Glomerular visceral epithelial cell (primary cell): ENCODE measurements at regions not wholly inside any gene's neighbourhood (a gene's known extent, or its start where the extent isn't known, plus 50 kb on each side); places are given as distances from the start of the nearest gene placed in this dataset.

ENCODE experiments used
- DNase-seq: peaks from one replicate; pipeline ENCODE4 v3.0.0-alpha.2; 2016; ENCODE audit errors: extremely low spot score

DNA sequence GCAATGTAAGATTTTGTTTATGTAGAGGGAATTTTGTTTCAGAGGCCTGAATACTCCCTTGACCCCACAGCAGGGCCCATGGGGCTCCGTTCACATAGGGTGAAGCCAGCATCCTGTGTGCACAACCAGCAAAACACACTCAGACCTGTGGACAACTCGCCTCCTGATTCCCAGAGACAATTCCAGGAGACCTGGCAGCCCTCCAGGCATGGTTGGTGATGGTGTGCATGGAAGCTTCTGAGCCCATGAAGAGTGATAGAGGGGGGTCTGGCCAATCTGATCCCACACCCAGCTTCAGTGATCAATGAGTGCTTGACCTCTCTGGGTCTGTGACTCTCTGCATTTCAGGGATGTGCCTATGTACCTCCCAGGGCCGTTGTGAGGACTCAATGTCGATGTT is 91.0 kb upstream of the RAB6C start:
- DNase-seq, result no peak

DNA sequence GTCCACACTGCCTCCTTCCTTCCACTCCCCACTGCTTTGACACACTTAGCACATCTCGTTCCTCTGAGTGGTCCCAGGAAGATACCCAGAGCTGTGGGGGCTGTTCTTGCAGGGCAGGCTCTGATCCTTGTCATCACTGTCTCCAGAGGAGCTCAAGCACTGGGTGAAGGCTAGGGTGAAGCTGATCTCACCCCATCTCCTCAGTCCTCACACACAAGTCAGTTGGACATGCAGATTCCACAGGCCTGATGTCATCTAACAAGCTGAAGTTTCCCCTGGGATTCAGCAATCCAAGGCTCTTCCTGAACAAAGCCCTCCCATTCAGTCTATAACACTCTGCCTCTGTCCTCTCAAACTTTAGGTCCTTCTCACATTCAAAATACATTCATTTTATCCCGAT is 90.6 kb upstream of the RAB6C start:
- DNase-seq, result no peak

DNA sequence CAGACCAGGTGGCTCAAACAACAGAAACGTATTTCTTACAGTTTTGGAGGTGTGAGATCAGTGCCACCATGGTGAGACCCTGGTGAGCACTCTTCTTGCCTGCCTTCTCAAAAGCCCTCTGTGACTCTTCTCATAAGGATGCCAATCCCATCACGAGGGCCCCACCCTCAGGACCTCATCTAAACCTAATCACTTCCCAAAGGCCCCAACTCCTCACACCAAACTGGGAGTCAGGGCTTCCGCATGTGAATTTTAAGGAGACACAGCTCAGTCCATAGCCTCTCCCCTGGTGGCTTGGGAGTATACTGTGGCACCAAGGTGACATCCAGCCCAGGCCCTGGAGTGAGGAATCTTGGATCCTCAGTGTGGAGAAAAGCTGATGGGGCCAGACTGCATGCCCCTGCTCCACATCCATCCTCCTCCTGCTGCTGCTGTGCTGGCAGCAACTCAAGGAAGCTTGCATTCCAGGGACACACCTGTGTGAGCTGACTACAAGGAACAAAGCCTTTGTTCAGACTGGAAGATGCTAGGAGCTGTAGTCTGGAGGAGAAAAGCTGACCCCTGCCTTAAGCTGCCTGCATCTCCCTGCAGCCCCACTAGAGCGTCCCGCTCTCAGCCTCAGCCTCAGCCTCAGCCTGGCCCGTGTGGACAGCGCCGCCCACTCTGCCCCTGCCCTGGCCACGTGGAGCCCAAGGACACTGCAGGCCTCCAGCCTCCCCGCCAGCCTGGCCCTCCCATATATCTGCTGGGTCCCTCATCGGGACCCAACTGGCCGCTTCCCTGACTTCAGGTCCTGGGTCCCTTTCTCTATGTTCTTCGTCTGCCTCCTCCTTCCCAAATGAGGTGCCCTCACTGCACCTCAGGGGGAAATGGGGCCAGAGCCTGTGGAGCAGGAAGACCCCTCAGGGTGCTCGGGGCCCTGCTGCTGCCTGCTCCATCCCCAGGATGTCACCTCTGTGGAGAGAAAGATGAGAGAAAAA is 87.8 kb upstream of the RAB6C start:
- DNase-seq, result no peak

DNA sequence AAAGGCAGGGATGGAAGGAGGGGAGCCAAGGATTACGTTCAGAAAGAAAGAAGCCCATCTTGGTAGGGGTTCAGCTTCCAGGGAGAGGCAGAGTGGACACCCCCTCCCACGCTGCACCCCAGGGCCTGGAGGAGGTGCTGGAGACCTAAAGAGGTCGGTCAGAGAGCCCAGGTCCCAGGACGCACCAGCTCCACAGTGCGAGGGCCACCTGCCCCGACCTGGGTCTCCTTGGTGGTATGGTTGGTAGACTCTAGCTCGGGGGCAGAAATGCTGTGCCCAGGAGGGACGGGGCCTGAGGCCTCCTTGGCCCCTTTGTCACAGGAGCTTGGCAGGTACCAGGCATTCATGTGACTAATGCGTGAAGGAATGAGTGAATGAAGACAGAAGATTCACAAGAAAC is 87.1 kb upstream of the RAB6C start:
- DNase-seq, result no peak

DNA sequence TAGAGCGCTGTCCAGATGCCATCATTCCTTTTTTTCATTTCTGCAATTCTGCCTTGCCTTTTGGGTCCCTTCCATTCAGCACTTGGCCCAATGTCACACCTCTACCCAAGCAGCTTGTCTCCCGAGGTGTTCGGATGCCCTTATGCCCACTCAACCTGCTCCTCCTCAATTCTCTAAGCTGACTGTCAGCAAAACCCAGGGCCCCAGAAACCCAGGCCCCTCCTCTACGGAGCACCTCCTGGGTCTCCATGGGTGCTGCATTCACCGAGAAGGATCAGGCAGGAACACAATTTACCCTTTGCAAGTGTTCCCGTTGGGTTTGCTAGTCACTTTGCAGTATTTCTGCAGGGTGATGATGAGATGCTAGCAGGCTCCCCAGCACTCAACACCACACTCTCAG is 86.7 kb upstream of the RAB6C start:
- DNase-seq, result no peak

DNA sequence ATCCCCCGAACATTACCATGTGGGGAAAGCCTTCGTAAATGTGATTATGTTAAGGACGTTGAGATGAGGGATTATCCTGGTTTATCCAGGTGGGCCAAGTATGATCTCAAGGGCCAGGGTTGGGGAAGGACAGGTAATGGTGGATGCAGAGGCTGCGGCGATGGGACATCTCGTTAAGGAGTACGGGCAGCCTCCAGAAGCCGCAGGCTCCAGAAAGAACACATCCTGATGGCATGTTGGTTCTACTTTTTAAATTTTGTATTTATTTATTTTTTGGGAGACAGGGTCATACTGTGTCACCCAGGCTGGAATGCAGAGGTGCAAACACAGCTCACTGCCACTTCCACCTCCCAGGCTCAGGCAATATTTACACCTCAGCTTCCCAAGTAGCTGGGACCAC is 86.2 kb upstream of the RAB6C start:
- DNase-seq, result no peak

DNA sequence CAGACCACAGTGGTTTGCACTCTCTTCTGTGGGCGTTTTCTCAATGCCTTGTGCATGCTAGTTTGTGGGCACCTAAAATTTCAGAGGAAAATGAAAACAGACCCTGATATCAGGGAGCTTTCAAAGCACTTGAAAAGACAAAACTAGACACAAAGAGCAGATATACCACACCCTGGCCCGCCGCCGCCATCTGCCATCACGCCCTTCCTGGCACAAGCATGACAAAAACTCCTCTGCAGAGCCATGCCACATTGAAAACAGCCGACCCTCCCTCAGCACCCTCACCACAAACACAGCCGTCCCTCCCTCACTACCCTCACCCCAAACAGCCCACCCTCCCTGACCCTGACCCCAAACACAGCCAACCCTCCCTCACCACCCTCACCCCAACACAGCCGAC is 84.8 kb upstream of the RAB6C start:
- DNase-seq, result no peak

DNA sequence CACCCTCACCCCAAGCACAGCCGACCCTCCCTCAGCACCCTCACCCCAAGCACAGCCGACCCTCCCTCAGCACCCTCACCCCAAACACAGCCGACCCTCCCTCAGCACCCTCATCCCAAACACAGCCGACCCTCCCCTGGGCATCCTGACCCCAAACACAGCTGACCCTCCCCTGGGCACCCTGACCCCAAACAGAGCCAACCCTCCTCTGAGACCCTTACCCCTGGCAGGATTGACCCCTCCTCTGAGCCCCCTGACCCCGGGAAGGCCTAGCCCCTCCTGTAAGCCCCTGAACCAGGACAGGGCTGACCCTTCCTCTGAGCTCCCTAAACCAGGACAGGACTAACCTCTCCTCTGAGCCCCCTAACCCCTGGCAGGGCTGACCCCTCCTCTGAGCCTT is 84.4 kb upstream of the RAB6C start:
- no peak for DNase-seq

DNA sequence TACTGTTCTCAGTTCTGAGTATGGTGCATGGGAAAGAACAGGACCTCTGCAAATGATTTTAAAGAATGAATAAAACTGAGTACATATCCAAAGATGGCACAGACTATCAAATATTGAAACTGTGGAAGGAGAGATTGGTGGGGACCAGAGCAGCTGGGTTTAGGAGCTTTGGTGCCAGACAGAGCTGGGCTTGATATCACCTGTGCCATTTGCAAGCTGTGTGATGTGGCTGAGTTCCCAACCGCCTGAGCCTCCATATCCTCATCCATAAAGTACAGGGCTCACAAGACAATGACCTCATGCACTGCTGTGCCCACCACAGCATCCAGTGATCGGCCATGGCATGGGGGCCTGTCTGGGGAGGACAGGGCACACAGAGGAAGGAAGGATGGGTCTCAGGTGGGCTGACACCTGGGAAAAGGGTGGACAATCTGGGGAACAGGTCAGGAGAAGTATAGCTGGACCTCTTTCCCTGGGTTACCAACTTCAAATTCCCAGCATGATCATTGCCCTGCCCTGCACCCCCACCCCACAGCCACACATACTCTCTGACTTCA is 83.9 kb upstream of the RAB6C start:
- DNase-seq, result no peak

DNA sequence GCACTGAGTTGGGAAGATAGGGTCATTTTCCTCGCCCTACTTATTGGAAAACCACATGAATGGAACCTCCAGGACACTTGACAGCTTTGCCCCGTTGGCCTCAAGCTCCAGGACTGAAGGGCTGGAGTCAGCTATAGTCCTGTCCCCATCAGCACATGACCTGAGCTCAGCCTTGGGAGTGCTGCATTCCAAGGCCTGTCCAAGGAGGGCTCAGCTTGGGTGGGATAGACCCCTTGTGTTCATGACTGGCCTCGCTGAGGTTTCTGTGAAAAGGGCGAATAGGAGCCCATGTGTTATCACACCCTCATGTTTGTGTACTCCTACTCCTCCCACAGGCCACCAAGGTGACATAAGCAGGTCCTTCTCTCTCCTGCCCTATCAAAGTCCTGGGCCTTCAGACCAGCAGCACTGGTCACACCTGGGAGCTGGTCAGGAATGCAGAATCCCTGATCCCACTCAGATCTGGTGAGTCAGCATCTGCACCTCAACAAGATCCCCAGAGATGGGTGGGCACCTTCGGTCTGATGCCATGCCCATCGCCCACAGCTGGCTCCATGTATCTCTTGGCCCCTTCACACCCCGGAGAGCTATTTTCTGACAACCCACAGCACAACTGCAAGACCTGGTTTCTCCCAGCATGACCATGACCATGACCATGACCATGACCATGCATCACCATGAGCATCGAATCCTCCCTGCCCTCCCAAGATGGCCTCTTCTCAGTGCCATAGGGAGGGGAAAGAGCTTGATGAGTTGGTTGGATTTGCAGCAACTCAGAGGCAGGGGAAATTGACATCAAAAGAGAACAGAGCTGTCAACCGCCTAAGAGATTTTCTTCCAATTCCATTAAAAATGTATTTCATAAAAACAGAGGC is 83.0 kb upstream of the RAB6C start:
- no peak for DNase-seq

DNA sequence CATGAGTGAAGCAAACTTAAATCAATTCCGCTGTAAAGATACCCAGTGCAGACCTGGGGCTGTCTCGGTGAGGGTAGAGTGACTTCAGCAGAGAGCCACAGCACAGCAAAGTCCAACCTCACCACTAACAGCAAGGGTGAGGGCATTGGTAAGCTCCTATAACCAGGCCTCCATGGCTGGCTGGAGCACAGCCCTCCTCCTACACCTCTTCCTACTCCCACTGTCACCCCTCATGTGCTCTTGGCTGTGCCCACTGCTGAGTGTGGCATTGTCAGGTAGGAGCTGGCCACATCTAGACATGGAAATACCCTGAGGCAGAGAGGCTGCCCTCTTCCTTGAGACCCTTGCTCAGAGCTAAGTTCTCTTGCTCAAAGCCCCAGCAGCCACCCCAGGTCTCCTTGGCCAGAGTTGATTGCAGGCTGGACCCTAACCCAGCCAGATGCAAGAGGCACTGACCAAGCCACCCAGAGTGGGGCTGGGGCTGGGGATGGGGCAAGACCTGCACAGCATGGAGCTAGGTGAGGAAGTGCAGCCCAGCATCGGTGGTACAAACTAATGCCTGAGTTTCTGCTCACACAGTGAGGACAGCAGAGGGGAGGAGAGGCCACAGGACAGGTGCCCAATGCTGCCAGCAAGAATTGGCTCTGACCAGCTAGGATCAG is 77.6 kb upstream of the RAB6C start:
- no peak for DNase-seq

DNA sequence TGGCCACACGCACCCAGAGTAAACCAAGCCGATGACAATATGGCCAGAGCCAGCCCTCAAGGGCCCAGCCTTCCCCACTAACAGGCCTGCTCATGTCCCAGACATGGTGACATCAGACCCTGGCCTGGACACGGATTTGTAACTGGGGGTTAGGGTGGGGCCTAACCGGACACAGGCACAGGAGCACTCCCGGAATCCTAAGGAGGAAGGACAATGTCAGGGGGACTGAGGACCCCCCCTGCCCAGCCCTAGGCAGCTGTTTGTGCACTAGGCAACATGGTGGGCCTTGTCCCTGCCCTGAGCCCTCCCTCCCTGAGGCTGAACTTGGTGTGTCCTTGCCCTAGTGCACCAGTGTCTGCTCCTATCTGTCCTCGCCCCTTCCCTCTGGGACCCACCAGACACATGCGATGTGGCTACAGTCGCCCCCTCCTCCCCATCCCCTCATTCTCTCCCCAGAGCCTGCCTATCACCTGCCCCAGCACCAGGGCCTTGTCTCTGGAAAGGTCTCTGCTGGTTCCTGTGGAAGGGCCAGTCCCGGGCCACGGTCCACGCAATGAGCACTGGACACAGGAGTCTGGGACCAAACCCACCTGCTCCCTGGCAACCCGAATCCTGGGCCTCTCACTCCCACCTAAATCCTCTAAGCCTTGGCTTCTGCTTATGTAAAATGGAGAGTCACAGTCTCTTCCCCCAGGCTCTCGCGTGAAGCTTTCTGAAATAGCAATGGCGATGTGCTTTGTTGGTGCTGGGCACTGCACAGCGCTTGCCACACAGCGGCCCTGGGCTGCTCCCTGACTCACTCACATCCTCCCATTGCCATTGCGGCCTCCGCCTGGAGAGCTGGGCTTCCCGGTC is 76.5 kb upstream of the RAB6C start:
- no peak for DNase-seq

DNA sequence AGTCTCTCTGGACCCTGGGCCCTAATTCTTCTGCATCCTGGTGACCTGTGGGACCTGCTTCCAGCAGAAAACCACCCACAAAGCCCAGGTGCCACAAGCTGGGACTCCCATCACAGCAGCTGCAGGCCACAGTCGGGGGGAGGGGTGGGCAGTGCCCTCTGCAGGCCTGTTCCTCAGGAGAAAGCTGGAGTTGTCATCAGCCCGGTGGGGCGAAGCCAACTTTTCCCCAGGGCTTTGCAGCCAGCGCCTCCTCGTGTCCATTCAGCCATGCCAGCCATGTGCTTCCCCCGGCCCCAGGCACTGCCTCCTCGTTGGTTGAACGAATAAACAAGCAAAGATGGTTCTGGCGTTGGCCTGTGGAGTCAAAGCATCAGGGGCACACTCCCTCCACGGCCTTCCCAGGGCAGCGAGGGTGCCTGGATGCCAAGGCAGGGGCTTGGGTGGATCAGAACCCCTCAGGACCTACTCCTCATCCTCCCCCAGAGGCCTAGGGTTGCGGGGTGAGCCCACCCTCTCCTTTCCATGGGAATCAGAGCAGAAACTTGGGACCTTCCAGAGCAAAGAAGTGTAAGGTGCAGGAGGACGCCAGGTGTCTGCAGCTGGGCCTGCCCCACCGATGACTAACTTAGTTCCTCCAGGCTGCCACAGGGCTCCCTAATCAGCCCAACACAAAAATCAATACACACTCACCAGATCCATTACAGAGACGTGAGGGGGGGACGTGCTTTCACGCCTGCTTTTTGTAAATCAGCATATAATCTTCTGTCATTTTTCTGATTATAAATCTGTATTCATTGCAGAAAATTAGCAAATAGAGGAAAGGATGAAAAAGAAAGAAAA is 75.7 kb upstream of the RAB6C start:
- DNase-seq, result no peak

DNA sequence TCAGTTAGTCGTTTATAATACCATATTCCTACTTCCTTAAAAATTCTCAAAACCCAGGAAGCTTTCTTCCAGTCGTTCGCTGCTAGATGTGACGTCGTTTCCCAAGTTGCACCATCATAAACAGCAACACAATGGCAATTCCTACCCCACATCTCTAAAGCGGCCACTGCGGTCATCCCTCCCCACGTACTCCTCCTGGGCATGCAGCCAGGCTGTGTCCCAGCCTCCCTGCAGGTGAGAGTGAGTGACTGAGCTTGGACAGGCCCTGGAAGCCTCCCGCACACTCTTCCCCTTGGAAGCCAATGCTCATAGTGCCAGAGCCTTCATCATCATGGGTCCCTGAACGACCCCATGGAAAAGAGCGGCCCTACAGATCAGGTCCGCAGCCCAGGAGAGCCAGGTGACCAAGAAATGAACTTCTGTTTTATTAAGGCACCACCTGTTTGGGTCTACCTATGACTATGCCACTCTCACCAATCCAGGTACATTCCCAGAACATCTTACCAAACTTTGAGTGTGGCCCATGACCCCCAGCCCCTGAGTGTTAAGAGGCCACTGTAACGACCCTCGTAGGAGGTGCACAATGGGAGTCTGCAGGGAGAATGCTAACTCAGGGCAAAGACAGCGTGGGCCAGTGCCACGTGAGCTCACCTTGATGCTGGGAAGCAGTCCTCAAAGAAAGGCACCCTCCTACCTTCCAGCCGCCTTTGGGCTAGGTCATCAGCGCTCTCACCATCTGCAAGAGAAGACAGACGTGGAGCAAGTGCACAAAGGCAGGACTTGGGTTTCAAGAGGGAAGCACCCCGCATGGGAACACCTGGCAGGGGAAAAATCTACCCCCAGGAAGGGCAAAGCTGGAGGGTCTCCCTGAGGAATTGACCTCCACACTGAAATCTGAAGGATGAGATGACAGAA is 74.7 kb upstream of the RAB6C start:
- DNase-seq, result no peak

DNA sequence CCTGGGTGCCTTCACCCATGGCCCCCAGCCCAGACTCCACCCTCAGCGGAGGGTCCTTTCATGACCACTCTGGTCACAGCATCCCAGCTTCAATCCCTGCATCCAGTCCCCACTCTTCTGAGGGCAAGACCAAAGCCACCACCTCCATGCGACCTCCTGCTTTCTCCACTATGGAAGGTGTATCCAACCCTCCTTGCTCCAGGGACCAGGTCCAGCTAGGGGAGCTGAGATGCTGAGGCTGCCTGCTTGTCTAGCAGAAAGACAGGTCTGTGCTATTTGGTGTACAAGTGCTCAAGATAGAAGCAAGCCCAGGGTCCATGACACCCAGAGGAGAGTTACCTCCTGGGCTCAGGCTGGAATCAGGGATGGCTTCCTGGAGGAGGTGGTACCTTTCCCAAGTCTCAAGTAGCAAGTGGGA is 73.8 kb upstream of the RAB6C start:
- DNase-seq, result no peak

DNA sequence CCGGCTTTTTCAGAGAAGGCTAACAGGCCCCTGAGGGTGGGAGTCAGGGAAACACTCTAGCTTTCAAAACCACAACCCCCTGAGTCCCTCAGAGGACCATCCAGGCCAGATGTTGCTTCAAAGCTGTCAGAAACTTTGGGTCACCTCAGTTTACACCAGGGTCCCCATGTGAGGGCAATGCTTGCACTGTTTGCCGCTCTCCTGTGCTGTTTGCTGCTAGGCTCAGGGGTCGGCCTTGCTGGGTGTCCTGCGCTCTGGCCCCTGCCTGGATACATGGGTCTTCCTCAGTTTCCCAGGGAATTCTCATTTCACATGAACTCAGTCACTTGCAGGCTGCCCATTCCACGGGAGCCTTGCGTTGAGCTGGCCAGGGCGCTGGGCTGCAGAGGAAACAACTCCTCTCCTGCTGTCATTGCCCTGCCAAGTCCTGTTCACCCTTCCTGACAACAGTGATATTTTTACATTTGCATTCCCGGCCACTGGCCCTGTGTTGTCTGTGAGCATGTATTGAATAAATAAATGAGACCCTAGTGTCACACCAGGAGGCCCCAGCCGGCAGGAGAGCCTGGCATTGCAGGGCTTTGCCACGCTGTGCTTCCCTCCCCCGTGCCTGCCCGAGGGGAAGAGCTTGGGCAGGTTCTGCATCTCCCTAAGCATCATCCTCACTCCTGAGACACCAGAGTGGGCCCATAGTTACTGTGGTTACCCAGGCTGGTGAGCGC is 73.2 kb upstream of the RAB6C start:
- DNase-seq, result no peak

DNA sequence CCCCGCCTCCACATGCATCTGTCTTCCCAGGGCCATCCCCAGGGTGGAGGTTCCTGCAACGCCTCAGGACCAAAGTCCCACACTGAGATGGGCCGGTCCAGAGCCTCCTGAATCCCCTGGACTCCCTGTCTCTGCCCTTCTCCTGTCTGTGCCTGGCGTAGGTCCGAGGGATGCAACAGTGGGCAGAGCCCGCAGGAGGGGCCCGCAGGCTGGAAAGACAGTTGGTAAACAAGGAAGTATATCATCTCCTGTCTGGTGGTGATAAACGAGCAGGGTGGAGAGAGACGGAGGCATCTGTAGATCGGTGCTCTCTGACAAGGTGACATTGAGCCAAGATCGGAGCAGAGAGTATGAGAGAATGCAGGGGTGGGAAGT is 72.6 kb upstream of the RAB6C start:
- no peak for DNase-seq

DNA sequence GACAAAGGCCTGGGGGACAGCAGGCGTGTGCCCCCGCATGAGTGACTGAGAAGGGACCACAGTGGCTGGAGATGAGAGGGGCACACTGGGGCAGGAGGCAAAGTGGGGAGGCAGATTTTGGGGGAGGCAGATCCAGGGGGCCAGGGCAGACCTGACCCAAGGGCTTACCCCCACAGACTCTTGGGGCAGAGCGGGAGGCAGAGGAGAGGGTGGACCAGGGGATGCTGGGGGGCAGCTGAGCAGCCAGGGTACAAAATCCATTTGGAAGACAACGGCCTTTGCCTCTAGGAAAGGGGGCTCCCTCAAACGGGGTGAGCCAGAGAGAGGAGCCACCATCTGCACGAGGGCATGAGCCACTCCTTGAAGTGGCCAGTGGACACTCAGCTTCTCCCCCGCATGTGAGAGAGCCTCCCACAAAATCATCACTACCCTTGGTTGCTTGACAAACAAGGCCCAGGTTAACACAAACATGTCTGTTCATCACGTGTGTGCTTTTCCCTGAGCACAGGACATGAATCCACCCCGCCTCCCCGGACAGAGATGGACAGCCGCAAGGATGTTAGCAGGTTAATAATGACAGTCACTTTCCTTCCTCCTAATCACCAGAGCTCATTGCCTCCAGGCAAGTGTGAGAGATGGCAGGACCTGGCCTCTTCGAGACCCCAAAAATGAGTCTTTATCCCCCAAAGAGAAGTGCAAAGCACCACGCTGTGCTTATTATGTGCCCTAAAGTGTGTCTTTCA is 72.0 kb upstream of the RAB6C start:
- DNase-seq, result no peak
